HG03025 (cell line): ENCODE measurements at regions not wholly inside any gene's neighbourhood (a gene's known extent, or its start where the extent isn't known, plus 50 kb on each side); places are given as distances from the start of the nearest gene placed in this dataset.

Experiments
- ATAC-seq: cut with Tn5 transposase; IDR thresholded peaks from one replicate; pipeline ENCODE4 v1.9.1; 2021; ENCODE audit warnings: mild to moderate bottlenecking, moderate library complexity; ENCODE audit not compliant: unreplicated experiment, low FRiP score

DNA sequence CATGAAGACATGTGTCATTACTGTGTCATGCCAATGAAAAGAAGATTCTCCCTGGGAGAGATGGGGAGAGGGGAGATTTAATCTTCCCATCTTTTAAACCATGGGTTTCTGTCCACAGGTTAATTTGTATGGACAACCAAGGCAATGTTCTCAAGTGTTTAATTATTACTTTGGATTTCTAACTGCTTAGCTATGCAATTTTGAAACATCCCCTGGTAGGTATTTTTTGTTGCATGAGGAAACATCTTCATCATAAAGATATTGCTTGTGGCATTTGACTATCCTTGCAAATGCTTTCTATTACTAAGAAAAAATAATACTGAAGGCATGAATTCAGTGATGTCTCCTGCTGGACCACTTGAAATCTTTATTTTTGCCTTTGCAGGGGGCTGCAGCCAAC is 326.6 kb upstream of the TPM1 start:
- no peak for ATAC-seq

DNA sequence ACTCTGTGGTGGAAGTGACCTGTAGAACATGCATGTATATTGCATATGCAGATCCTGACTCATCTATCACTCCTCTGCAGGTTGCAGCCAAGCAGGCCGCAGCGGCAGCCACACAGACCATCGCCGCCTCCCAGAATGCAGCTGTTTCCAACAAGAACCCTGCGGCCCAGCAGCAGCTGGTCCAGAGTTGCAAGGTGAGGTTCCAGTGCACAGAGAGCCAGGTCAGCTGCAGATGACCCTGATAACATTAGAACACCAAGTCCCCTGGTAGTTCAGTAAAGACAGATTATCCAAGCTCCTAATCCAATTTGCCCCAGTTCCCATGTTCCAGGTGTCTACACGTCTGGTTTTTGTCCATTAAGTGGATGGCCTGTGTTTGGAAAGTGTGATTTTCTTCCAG is 325.1 kb upstream of the TPM1 start:
- ATAC-seq, result no peak

DNA sequence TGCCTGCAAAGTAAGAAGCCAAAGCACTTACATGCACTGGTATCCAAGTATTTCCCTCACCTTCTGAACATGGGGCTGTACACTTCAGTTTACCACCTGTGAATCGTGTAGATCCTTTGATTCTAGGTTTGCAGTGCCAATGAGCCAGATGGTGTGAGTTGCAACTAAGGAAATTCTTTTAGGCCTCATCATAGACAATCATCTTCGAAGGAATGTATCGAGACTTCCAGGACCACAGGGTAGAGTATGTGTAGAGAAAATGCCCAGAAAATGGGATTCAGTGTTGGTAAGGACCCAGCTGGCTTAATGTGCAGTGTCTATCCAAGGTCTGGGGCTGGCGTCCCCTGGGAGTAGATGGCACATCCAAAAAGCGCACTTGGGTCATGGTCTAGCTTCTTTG is 323.2 kb upstream of the TPM1 start:
- no peak for ATAC-seq

DNA sequence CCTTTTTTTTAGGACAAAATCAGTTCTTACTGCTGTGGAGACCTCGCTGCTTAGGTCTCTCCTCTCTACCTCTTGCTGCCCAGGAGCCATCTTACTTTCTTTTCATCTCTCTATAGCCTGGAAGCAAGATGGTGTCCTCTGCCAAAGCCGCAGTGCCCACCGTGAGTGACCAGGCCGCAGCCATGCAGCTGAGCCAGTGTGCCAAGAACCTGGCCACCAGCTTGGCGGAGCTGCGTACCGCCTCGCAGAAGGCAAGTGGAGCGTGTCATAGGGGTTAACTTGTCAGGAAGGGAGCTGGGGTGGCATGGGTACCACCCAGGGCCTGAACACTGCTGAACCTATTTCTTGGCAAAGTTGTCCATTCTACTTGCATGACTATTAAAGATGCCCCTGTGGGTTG is 320.3 kb upstream of the TPM1 start:
- ATAC-seq, result no peak

DNA sequence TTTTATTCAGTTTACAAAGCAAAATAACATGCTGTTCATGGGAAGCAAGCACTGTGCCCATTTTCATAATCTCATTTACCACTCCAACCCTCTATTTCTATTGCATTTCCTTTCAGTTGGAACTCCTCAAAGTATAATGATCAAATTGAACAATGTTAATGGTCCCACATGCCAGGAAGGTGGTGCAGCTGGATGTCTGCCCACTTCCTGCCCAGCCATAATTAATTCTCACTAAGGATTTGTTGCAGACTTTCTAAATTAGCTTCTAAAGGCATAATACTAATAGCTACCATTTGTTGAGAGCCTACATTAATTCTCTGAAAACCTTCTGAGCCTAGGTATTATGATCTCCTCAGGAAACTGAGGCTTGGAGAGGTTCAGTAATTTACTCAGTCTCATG is 316.1 kb upstream of the TPM1 start:
- ATAC-seq, result no peak

DNA sequence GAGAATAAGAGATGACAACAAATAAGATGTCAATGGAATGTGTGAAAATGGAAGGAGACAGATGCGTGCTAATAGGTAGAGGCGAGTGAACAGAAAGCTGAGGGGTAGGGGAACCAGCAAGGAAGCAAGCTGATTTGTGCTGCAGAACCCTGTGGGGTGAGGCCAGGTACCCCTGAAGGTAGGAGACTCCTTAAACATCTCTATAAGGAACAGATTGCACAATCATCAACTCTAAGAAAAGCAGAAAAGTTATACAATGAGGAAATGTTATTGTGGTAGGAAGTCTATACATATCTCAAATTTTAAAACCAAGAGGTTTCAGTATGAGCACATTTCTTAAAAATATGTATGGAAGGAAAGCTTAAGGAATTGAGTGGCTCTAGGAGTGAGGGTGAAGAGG is 315.0 kb upstream of the TPM1 start:
- ATAC-seq, result no peak

DNA sequence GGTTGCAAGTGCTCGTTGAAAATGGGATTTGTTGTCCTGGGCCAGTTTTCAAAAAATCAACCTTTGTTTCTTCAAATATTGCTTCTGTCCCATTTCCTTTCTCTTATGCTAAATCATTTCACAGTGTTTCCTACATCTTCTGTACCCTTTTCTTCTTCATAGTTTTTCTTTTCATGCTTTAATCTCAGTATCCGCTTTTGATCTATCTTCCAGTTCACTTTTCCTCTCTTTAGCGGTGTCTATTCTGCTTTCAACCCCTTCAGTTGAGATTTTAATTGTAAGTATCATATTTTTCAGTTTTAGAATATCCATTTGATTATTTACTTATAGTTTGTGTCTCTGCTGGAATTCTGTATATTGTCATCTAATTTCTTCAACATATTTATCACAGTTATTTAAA is 311.7 kb upstream of the TPM1 start:
- ATAC-seq, result no peak

DNA sequence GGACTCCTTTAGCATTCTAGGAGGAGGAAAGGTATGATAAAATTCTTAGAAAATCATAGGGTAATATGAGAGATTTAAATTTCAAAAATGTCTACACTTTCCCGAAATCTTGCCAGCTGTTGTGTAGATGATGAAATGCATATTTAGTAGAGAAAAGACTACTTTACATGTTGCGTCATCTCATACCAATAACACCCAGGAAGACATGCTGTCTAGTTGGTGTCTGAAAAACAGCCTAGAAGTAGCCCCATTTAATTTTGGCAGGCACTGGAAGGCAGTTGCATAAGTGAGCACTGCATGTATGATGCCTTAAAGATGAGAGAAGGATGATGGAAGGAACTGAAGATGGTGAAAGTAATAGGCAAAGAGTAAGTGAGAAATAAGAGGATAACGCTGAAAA is 310.5 kb upstream of the TPM1 start:
- no peak for ATAC-seq

DNA sequence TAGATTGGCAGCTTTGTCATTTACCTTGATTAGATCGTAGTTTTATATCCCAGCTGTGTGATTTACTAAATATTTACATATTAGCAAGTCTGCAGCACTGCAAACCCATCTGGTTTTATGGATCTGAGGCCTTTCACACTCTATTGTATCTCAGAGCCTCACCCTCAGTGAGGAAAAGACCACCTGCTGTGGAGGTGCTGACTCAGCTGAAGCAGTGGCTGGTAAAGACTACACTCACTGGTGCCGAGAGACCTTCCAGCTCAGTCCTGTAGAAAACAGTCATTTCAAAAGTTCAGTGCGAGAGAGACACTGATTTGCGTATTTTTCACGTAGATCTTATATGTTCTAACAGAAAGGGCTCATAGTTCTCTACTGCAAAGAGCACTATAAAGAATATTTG is 307.8 kb upstream of the TPM1 start:
- ATAC-seq, result no peak

DNA sequence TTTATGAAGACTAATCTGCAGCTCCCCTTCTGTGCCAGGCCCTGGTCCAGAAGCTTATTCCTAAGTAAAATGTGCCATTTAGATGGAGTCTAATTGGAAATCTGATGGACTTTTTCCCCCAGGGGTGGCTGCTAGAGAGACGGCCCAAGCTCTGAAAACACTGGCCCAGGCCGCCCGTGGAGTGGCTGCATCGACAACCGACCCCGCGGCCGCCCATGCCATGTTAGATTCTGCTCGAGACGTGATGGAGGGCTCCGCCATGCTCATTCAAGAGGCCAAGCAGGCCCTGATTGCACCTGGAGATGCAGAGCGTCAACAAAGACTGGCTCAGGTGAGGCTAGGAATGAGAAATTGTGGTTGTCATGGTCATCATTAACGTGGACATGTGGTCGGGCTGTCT is 305.8 kb upstream of the TPM1 start:
- no peak for ATAC-seq

DNA sequence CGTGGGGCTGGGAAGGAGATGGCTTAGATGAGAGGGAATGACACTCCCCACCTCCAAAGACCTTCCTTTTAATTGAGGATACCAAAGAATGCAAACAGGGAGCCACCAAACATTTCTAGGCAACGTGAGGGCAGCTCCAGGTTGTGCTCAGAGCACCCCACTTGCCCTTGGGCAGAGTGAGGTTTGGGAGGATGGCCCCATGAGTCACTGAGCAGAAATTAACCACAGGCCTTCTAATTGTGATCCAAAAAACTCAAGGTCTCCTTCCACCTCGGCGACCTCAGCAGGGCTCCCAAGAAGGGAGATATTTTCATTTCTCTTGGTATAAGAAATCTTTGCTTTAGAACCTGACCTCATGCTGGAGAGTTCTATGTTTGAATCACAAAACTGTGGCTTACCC is 305.0 kb upstream of the TPM1 start:
- ATAC-seq, result no peak

DNA sequence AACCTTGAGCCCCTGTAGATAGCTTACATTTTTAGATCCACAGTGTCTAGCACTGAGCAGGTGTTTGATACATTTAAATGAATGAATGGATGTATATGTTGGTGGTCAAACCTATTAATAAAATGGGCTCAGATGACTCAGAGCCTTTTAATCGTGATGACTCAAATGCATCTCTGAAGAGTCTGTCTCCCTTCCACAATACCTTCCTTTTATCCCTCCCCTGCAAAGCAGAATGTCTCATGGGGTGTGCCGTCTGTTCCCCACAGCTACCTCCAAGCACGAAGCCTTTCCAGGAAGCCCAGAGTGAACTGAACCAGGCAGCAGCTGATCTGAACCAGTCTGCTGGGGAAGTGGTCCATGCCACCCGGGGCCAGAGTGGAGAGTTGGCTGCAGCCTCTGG is 303.5 kb upstream of the TPM1 start:
- no peak for ATAC-seq

DNA sequence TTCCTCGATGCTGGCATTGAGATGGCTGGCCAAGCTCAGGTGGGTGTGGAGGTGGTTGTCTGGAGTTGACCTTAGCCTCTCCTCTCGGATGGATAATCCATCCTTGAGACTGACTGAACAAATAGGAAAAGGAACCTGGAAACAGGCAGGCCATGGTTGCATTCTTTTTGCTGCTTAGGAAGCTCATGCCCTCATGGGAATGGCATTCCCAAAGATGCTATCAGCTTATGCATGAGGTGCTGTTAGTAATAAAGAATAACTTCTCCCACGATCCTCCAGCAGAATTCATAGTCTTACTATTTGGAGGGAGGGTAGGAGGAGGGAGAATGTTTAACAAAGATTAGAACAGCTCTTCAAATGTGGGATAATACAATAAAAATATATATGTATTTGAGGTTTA is 303.0 kb upstream of the TPM1 start:
- no peak for ATAC-seq

DNA sequence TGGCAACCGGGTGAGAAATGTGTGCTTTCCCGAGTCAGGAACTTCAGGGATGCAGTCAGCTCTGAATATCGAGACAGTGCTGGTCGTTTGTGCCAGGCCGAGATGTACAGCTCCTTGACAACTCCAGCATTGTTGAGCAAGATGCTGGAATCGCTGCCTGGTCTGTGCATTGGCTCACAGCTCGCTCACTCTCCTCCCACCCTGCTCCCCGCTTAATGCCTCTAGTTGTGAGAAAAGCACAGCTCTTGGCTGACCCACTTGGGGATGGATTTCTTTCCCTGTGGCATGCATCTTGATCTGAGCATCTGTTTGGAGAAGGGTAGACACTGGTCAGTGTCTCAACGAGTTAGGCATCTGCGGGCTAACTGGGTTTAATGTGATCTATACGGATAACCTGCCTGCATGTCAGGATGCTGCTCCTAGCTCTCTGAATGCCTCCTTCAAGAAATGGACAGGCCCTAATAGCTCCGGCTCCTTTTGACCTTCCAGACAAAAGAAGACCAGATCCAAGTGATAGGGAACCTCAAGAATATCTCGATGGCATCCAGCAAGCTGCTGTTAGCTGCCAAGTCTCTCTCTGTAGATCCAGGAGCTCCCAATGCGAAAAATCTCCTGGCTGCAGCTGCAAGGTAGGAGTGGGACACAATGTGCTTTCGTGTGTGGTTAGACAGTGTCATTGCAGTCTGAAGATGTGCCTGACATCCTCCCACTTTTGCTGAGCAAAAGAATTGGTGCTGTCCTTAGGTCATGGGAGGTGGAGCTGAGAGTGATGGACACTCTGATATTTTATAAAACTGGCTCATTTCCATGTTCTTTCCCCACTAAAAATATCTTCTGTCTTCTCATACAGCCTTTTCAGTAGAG is 302.2 kb upstream of the TPM1 start:
- no peak for ATAC-seq

DNA sequence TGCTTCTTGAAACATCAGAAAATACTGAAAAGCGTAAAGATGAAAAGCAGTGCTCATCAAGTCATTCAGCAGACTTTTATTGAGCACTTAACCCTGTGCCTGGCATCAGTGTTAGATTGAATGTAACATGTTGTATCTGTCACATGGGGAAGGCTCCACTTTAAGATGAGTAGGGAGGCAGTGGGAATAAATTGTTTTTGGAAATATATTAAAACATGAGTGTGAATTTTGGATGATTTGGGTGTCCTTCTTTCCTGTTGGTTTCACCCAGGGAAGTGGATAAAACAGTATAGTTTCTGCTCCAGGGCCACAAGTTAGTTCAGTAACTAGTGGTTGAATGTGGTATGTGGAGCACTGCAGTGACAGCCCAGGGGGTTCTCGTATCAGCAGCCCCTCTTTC is 301.4 kb upstream of the TPM1 start:
- no peak for ATAC-seq

DNA sequence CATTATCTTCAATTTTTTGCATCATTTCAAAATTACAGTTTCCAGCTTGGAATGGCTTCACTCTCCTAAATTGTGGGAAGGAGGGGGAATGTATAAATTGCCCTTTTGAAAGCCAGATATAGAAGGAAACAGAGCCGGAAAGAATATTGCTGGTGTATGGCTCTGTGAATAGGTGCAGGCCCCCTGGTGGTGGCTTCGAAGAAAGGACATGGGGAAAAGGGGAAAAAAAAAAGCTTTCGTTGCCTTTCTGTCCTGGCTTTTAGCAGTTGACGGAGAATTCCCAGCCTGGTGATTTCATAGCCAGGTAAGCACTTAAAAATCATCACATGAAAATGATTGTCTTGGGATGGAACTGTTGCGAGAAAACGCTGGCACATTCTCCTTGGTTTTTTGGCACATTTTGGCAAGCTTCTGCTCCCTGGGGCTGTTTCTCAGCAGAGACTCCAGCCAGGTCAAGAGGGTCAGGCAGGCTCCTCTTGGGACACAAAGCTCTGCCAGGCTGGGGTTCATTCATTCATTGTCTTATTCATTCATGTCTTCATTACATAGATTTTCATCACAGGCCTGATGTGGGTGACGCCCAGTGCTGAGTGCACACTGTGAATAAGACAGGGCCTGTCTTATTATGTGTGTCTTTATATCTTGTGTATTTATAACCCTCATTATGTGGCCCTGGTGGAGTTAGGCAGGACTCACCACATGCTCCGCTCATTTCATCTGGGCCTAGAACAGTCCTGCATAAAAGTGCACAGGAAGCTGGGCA is 300.0 kb upstream of the TPM1 start:
- ATAC-seq, result no peak

DNA sequence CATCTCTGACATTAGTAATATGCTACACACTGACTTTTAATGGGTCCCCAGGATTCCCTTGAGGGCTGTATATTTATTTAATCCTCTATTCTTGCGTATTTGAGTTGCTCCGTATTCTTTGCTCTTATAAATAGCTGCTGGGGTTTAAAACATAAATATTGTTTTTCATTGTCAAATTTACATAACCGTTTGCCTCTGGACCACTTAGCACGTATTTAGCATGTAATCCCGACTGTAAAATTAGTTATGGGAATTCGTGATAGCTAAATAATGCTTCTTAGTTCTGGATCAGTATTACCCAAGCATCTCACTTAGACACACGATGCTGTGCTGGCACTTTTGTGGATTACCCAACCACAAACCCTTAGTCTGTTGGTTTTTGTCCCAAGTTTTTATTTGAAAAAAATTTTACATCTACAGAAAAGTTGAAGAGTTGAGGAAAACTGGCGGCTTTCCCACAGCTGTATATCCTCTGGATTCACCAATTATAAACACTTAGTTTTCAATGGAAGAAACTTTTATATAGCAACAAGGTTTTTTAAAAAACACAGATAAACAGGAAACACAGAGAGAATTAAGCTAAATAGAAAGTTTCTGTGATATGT is 296.8 kb upstream of the TPM1 start:
- no peak for ATAC-seq

DNA sequence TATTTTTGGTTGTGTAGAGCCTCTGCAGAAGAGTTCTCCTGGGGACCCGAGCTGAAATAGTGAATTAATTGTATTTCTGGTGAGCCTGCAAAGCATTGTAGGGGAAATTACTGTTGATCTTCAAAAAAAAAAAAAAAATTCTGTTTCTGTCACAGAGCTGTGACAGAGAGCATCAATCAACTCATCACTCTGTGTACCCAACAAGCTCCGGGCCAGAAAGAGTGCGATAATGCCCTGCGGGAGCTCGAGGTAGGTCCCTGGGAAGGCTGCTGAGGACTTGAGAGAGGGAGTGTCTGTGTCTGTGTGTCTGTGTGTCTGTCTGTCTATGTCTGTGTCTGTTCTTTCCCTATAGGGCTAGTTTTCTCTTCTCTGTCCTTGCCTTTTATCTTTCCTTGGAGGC is 294.4 kb upstream of the TPM1 start:
- no peak for ATAC-seq

DNA sequence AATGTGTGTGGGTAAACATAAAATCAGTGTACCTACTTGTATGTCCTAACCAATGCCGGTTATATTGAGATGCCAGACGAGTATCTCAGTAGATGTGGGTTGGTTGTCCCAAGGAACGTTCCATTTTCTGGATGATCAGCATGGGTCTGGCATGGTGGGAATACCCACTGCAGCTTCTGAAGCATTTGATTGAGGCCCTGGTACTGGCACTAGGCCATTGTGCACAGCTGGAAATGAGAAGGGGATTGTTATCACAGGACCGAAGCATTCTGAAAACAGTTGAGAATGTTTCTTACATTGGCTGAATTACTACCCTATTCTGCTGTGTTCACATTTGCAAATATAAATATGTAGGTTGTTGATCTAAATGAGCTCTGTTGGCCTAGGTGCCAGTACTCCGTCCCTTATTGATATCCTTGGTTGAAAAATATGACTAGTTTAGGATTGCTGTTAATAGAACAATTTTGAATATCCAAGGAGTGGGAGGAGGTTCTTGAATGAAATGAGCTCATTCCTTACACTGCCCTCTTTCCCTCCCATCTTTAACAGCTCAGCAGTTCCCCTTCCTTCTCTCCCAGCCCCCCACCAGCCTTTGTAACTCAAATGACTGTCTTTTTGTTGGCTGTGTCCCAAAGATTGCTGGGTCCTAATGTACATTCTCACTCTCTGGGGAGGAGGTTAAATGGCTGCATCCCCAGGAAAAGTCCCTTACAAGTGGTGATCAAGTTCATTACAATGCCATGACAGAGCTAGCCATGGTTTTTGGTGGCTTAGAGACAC is 293.3 kb upstream of the TPM1 start:
- no peak for ATAC-seq

DNA sequence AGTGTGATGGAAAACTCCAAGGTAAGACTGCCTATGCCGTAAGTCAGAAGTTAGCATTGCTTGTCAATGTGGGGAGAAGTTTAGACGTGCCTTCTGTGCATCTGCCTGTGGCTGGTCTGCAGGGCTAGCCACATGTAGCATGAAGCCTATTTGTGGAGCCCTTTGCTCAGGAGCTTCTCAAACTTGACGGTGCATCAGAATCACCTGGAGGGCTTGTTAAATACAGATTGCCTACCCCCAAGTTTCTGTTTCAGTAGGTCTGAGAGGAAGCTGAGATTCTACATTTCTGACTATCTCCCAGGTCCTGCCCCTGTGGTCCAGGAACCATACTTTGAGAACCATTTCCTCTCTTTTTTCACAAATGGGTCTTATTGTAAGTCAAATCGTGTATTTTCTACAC is 292.1 kb upstream of the TPM1 start:
- no peak for ATAC-seq
